Progenitor cell of endocrine pancreas (in vitro differentiated cells): ENCODE measurements at regions not wholly inside any gene's neighbourhood (a gene's known extent, or its start where the extent isn't known, plus 50 kb on each side); places are given as distances from the start of the nearest gene placed in this dataset.

ENCODE experiments used
- DNase-seq: peaks from one replicate; pipeline ENCODE4 v3.0.0; 2021; ENCODE audit warnings: low spot score; ENCODE audit not compliant: unreplicated experiment
- H3K27ac Mint-ChIP-seq: 2 replicates; pipeline ENCODE4 v1.8.0; 2021; ENCODE audit warnings: mild to moderate bottlenecking, moderate library complexity, mixed read lengths
- H3K27me3 Mint-ChIP-seq: 2 replicates; pipeline ENCODE4 v1.8.0; 2021; ENCODE audit warnings: mixed read lengths
- H3K36me3 Mint-ChIP-seq: 2 replicates; pipeline ENCODE4 v1.8.0; 2022; ENCODE audit warnings: mixed read lengths; ENCODE audit not compliant: insufficient read depth
- H3K4me1 Mint-ChIP-seq: 2 replicates; pipeline ENCODE4 v1.8.0; 2021; ENCODE audit warnings: low read depth, mixed read lengths
- H3K4me3 Mint-ChIP-seq: 2 replicates; pipeline ENCODE4 v1.8.0; 2021; ENCODE audit warnings: low read depth, mild to moderate bottlenecking, moderate library complexity, mixed read lengths
- H3K9me3 Mint-ChIP-seq: 2 replicates; pipeline ENCODE4 v1.8.0; 2021; ENCODE audit warnings: low read depth, mixed read lengths
- TF ChIP-seq, protein P1 (sequence below): fragments of 200-600 bp; sonication (generic); IDR thresholded peaks from one replicate; pipeline ENCODE4 v1.5.0; 2021; ENCODE audit warnings: antibody characterized with exemption, mild to moderate bottlenecking; ENCODE audit not compliant: unreplicated experiment

DNA sequence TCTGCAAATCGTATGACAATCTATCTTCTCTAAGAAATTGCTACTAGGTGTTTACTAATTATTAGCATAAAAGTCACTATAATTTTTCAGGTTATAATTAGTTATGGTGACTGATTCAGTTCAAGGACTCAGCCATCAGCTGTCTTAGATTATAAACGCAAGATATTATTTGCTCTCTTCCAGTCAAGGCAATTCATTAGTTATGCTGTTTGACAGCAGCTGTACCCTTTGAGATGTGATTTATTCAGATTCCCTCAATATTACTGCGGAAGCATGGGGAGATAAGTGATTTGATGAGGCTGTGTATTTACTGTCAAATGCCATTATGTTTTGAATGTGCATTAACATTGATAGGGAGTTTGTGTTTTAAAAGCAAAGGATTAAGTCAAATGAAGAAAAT lies 558.9 kb upstream of the FSIP2 start:
- Mint-ChIP-seq H3K4me3 (no peak overlapping the region), H3K36me3 (no peaks in the 10 kb centered on the region)

DNA sequence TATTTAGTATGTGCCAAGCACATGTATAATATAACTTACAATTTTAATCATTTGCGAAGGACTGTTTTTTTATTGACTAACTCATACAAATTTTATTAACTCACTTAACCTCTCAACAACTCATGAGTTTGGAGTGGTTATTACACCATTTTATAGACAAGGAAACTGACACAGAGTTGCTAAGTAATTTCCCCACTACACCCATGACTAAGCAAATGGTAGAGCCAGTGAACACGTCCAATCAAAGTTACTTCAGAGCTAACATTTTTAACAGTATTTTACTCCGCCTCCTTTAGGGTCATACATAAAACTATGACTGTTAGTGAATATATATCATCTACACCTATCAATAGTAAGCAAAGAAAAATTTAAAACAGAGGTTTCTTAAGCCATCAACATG lies 556.7 kb upstream of the FSIP2 start:
- TF ChIP-seq, protein P1, sequence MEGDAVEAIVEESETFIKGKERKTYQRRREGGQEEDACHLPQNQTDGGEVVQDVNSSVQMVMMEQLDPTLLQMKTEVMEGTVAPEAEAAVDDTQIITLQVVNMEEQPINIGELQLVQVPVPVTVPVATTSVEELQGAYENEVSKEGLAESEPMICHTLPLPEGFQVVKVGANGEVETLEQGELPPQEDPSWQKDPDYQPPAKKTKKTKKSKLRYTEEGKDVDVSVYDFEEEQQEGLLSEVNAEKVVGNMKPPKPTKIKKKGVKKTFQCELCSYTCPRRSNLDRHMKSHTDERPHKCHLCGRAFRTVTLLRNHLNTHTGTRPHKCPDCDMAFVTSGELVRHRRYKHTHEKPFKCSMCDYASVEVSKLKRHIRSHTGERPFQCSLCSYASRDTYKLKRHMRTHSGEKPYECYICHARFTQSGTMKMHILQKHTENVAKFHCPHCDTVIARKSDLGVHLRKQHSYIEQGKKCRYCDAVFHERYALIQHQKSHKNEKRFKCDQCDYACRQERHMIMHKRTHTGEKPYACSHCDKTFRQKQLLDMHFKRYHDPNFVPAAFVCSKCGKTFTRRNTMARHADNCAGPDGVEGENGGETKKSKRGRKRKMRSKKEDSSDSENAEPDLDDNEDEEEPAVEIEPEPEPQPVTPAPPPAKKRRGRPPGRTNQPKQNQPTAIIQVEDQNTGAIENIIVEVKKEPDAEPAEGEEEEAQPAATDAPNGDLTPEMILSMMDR = no peak
- Mint-ChIP-seq H3K27me3 (no peaks in the 10 kb centered on the region), H3K9me3 (no peaks in the 10 kb centered on the region), H3K36me3 (no peaks in the 10 kb centered on the region), H3K4me1 (no peaks in the 10 kb centered on the region), H3K27ac (no peak overlapping the region), H3K4me3 (no peak overlapping the region)
- no peak for DNase-seq

More for the DNA sequence above, 558.9 kb upstream of the FSIP2 start:
- TF ChIP-seq, protein P1 = no peak
- H3K9me3 Mint-ChIP-seq = no peaks in the 10 kb centered on the region
- H3K27me3 Mint-ChIP-seq = no peaks in the 10 kb centered on the region
- no peak overlapping the region for H3K27ac Mint-ChIP-seq
- no peaks in the 10 kb centered on the region for H3K4me1 Mint-ChIP-seq
- DNase-seq = no peak

DNA sequence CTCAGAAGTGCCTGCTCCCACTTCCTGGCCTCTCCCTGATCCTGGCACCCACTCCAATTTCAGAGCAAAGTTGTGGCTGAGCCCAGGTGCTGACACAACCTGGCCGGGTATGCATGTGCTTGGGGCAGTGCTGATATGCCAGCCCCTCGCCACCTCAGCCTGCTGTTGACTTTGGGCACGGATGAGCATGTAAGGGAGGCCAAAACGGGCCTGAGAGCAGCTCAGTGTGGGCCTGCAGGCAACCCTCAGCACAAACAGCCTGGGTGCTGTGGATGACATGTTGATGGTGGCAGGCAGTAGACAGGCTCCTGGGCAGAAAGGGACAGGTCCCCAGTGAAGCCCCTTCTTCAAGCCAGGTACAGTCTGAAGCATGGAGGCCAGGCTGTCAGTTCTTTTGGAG lies 553.6 kb upstream of the FSIP2 start:
- Mint-ChIP-seq H3K4me3 (no peak overlapping the region), H3K27ac (no peak overlapping the region), H3K4me1 (no peaks in the 10 kb centered on the region), H3K36me3 (no peaks in the 10 kb centered on the region), H3K9me3 (no peaks in the 10 kb centered on the region), H3K27me3 (no peaks in the 10 kb centered on the region)
- no peak for DNase-seq
- TF ChIP-seq, protein P1 = no peak

DNA sequence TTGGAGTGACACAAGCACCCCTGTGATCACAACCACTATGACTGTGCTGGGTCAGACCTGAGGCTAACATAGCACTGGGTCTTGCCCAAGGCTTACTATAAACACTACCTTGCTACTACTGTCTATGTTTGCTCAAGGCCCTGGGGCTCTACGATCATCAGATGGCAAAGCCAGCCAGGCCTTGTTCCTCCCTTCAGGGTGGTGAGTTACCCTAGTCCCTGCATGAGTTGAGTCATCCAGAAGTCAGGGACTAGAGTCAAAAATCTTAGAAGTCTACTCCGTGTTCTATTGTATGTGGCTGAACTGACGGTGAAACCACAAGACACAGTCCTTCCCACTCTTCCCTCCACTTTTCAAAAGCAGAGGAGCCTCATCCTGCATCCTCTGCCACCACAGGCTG lies 551.2 kb upstream of the FSIP2 start:
- Mint-ChIP-seq H3K9me3 (peaks cover 4% of the 10 kb centered on the region), H3K27me3 (no peaks in the 10 kb centered on the region), H3K36me3 (no peaks in the 10 kb centered on the region), H3K4me1 (no peaks in the 10 kb centered on the region), H3K4me3 (no peak overlapping the region), H3K27ac (no peak overlapping the region)
- TF ChIP-seq, protein P1 = no peak
- no peak for DNase-seq

DNA sequence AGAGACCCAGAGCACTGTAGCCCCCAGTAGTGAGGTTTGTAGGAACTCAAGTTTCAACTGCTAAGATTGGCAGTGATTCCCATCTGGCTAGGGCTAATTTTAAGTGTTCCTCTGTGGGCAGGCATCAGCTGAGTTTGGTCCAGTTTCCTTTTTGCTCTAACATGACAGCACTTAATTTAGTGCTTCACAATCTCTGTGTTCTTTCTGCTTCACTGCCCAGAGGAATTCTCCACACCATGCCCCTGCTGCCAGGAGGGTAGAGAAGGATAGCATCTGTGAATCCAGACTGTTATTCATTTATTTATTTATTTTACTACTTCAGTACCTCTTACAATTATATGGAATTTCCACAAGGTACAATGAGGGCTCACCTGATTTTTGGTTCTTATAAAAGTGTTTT lies 549.9 kb upstream of the FSIP2 start:
- Mint-ChIP-seq H3K9me3 (peaks cover 11% of the 10 kb centered on the region), H3K4me1 (no peaks in the 10 kb centered on the region), H3K27ac (no peak overlapping the region), H3K4me3 (no peak overlapping the region), H3K36me3 (no peaks in the 10 kb centered on the region), H3K27me3 (no peaks in the 10 kb centered on the region)
- DNase-seq = no peak
- TF ChIP-seq, protein P1 = no peak

DNA sequence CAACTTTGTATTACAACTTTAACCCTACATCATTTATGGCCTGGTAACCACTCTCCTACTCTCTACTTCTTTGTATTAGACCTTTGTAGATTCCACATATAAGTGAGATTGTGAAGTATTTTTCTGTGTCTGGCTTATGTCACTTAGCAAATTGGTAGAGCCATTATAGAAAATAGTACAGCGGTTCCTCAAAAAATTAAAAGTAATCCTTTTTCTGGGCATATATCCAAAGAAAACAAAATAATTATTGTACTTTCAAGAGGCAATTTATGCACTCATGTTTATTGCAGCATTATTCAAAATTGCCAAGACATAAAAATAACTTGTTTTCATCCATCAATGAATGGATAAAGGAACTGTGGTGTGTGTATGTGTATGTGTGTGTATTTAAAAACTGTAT lies 537.5 kb upstream of the FSIP2 start:
- no peaks in the 10 kb centered on the region for H3K36me3 Mint-ChIP-seq
- H3K27me3 Mint-ChIP-seq = no peaks in the 10 kb centered on the region
- no peak overlapping the region for H3K27ac Mint-ChIP-seq
- TF ChIP-seq, protein P1 = no peak
- no peak overlapping the region for H3K4me3 Mint-ChIP-seq
- DNase-seq = no peak
- no peaks in the 10 kb centered on the region for H3K4me1 Mint-ChIP-seq
- H3K9me3 Mint-ChIP-seq = no peaks in the 10 kb centered on the region
